ENCODE measurements at regions not wholly inside any gene's neighbourhood (a gene's known extent, or its start where the extent isn't known, plus 50 kb on each side); places are given as distances from the start of the nearest gene placed in this dataset.

GRCh38 chr7:109073543-109073942 lies 503.9 kb downstream of the DNAJB9 start:
- Histone ChIP-seq H3K27ac (ENCODE audit: extremely low read length, insufficient read depth, low read length) (no peak overlapping the region), H3K4me1 (ENCODE audit: insufficient read depth, low read length) (no peaks in the 10 kb centered on the region), H3K79me2 (ENCODE audit: insufficient read depth, low read length) (no peaks in the 10 kb centered on the region), H3K9me3 (ENCODE audit: low read length) (no peaks in the 10 kb centered on the region), H3K36me3 (replicated peaks in 1 of 2; ENCODE audit: control insufficient read depth in 1 of 2, insufficient read depth in 2 of 2, low read length in 2 of 2) (no peaks in the 10 kb centered on the region), H3K4me2 (ENCODE audit: low read depth, low read length) (no peak overlapping the region), H3K4me3 (replicated peaks in 1 of 3; ENCODE audit: insufficient read depth in 1 of 3, low read depth in 2 of 3, low read length in 3 of 3) (no peak overlapping the region), H3K9ac (ENCODE audit: insufficient read depth, low read depth, low read length) (no peak overlapping the region), H2AFZ (ENCODE audit: low read length) (no peak overlapping the region), H3K27me3 (ENCODE audit: control insufficient read depth in 1 of 2, insufficient read depth in 2 of 2, low read length in 2 of 2) (no peaks in the 10 kb centered on the region), H4K20me1 (ENCODE audit: insufficient read depth, low read length) (no peaks in the 10 kb centered on the region)
- intact Hi-C loops (cut with micrococcal nuclease; ENCODE audit: unreplicated experiment) (no loop called here), in situ Hi-C loops (cut with HindIII; ENCODE audit: extremely low pct_ligation_motif_present, low pct_unique_long_range_greater_than_20kb) (no loop called here)
- TF ChIP-seq ZNF343 (CRISPR knock-in tag; IDR thresholded peaks at IDR 0.05) = no peak
- no peak for TF ChIP-seq AGO1 (IDR thresholded peaks at IDR 0.05; ENCODE audit: low read depth, low read length, poor library complexity, severe bottlenecking)
- no peak for TF ChIP-seq ZNF441 (CRISPR knock-in tag; IDR thresholded peaks at IDR 0.05; ENCODE audit: borderline replicate concordance)
- TF ChIP-seq ZNF660 (CRISPR knock-in tag; IDR thresholded peaks at IDR 0.05; ENCODE audit: borderline replicate concordance, low read depth) = no peak
- TF ChIP-seq BRCA1 (CRISPR knock-in tag; IDR thresholded peaks at IDR 0.05) = no peak
- TF ChIP-seq CBX5 (CRISPR knock-in tag; IDR thresholded peaks at IDR 0.05; ENCODE audit: borderline replicate concordance) = no peak
- no peak for TF ChIP-seq TCF7L2 (IDR thresholded peaks at IDR 0.05; ENCODE audit: low read depth, low read length)
- no peak for TF ChIP-seq ZNF12 (CRISPR knock-in tag; IDR thresholded peaks at IDR 0.05)
- no peak for TF ChIP-seq ZGPAT (CRISPR knock-in tag; IDR thresholded peaks at IDR 0.05)
- TF ChIP-seq ZNF816 (CRISPR knock-in tag; IDR thresholded peaks at IDR 0.05; ENCODE audit: borderline replicate concordance) = no peak
- TF ChIP-seq IKZF4 (CRISPR knock-in tag; IDR thresholded peaks at IDR 0.05; ENCODE audit: borderline replicate concordance, low read depth, not compliant biosample characterization) = no peak
- no peak for TF ChIP-seq JARID2 (CRISPR knock-in tag; IDR thresholded peaks at IDR 0.05; ENCODE audit: insufficient replicate concordance)
- TF ChIP-seq ONECUT2 (CRISPR knock-in tag; IDR thresholded peaks at IDR 0.05) = no peak
- no peak for TF ChIP-seq MYPOP (CRISPR knock-in tag; IDR thresholded peaks at IDR 0.05)
- TF ChIP-seq KDM3A (CRISPR knock-in tag; IDR thresholded peaks at IDR 0.05; ENCODE audit: low read depth) = no peak
- TF ChIP-seq MTF2 (CRISPR knock-in tag; IDR thresholded peaks at IDR 0.05; ENCODE audit: borderline replicate concordance) = no peak
- ATAC-seq = no peak
- no peak for DNase-seq (ENCODE audit: low spot score)
- no peak for FAIRE-seq
- ChIA-PET POLR2A (no interaction called here), CTCF (ENCODE audit: low intra/inter-chr PET ratio, low total read pairs) (no interaction called here)
- 29% methylated on average over 3 of the region's 3 CpGs for WGBS (ENCODE audit: low lambda C conversion rate)
- no TSS peak for BruUV-seq (replicated peaks)
